Activated naive CD8-positive, alpha-beta T cell treated with anti-CD3 and anti-CD28 coated beads, Interleukin-2, amount 50 U/mL, for 24 hours (primary cell): ENCODE measurements at regions not wholly inside any gene's neighbourhood (a gene's known extent, or its start where the extent isn't known, plus 50 kb on each side); places are given as distances from the start of the nearest gene placed in this dataset.
"Not testable (repeated sequence)": the region's sequence is repeated elsewhere in the genome, so short reads cannot be mapped to it uniquely, and the experiment has no call there.

Experiments used
- ATAC-seq: fragments of 150-1000 bp; cut with Tn5 transposase; one replicate; pipeline ENCODE4 v1.10.0; 2021
- DNase-seq: peaks from one replicate; pipeline ENCODE4 v3.0.0; 2021
- H3K27ac Mint-ChIP-seq: one replicate; pipeline ENCODE4 v1.8.0; 2021; ENCODE audit warnings: mild to moderate bottlenecking, mixed read lengths
- H3K27me3 Mint-ChIP-seq: one replicate; pipeline ENCODE4 v1.8.0; 2021; ENCODE audit warnings: mixed read lengths
- H3K36me3 Mint-ChIP-seq: one replicate; pipeline ENCODE4 v1.8.0; 2021; ENCODE audit warnings: low read depth, mixed read lengths
- H3K4me1 Mint-ChIP-seq: one replicate; pipeline ENCODE4 v1.8.0; 2021; ENCODE audit warnings: mixed read lengths
- H3K4me3 Mint-ChIP-seq: one replicate; pipeline ENCODE4 v1.8.0; 2021; ENCODE audit warnings: mild to moderate bottlenecking, moderate library complexity, mixed read lengths
- H3K9me3 Mint-ChIP-seq: one replicate; pipeline ENCODE4 v1.8.0; 2021; ENCODE audit warnings: mixed read lengths

- Mint-ChIP-seq H3K27me3 (no peaks in the 10 kb centered on the region), H3K27ac (peak overlapping the region; percentile 94), H3K4me3 (peak overlapping the region; percentile 74), H3K36me3 (no peaks in the 10 kb centered on the region), H3K9me3 (no peaks in the 10 kb centered on the region), H3K4me1 (peaks cover 39% of the 10 kb centered on the region)
- ATAC-seq (no peak), DNase-seq (no peak)
Observed at GRCh38 chrX:9286234-9286633, 178.6 kb upstream of the TBL1X start.

DNA sequence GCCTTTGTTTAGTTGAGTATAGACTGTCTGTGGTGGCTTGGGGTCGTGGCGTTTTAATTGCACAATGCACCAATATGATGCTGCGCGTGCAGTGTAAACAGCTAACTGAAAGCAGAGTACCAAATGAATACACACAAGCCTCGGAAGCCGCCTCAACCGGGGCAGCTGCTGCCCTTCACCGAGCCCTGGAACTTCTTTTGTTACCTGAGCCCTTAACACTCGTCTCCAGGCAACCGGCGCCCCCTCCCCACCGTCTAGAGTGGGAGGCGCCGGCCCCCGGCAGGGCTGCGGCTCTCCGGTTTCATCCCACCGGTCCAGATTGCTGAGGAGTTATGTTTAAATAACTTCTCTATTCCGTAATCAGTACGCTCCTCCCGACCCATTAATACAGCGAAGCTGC is 173.2 kb upstream of the TBL1X start:
- H3K36me3 Mint-ChIP-seq = no peaks in the 10 kb centered on the region
- H3K4me3 Mint-ChIP-seq = no peak overlapping the region
- no peaks in the 10 kb centered on the region for H3K9me3 Mint-ChIP-seq
- H3K27ac Mint-ChIP-seq = no peak overlapping the region
- DNase-seq (no peak), ATAC-seq (no peak)
- H3K27me3 Mint-ChIP-seq = peaks cover 8% of the 10 kb centered on the region
- peaks cover 12% of the 10 kb centered on the region for H3K4me1 Mint-ChIP-seq

DNA sequence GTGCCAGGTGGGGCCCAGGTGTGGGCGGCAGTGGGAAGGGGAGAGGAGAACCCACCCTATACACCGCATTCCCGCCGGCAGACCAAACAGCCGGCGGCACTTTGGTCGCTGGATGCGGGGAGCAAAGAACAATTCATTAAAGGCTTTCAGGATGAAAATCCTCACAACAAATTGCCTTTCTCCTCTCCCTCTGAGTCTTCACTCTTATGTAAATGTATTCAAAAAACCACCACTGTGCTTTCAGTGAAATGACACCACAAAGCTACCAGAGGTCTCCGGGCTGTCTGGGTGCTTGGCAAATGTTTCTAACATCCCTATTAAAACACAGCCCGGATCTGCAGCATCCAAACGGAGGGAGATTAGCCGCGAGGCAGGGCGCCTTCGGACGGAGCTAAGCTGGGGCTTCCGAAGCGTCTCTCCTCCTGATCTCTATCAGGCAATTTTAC is 171.8 kb upstream of the TBL1X start:
- no peaks in the 10 kb centered on the region for H3K36me3 Mint-ChIP-seq
- no peak for DNase-seq
- no peaks in the 10 kb centered on the region for H3K9me3 Mint-ChIP-seq
- no peak for ATAC-seq
- H3K27me3 Mint-ChIP-seq = peaks cover 8% of the 10 kb centered on the region
- H3K4me3 Mint-ChIP-seq = no peak overlapping the region
- H3K4me1 Mint-ChIP-seq = peaks cover 12% of the 10 kb centered on the region
- H3K27ac Mint-ChIP-seq = no peak overlapping the region

DNA sequence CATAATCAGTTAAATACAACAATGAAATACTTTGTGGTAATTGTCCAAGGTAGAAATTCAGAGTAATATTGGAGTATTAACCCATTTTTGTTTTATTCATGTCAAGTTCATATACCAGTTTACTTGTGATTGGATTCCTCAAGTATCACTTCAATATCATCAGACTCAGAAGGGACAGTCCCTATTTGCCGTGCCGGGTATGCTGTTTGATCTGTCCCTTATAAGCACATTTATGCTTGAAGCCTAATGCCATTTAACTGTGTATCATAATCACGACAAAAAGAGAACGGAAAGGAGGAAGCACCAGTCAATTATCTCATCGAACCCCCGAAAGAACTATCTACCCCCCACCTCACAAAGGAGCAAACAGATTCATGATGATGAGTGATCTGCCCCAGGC is 171.0 kb upstream of the TBL1X start:
- peaks cover 14% of the 10 kb centered on the region for H3K4me1 Mint-ChIP-seq
- H3K27ac Mint-ChIP-seq = no peak overlapping the region
- no peak overlapping the region for H3K4me3 Mint-ChIP-seq
- DNase-seq (no peak), ATAC-seq (no peak)
- H3K36me3 Mint-ChIP-seq = no peaks in the 10 kb centered on the region
- H3K27me3 Mint-ChIP-seq = peaks cover 8% of the 10 kb centered on the region
- H3K9me3 Mint-ChIP-seq = no peaks in the 10 kb centered on the region

- Mint-ChIP-seq H3K36me3 (no peaks in the 10 kb centered on the region), H3K9me3 (no peaks in the 10 kb centered on the region), H3K27me3 (peaks cover 8% of the 10 kb centered on the region), H3K4me1 (peaks cover 12% of the 10 kb centered on the region), H3K4me3 (no peak overlapping the region), H3K27ac (no peak overlapping the region)
- no peak for DNase-seq
- ATAC-seq = no peak
Observed at GRCh38 chrX:9295551-9295950, 169.3 kb upstream of the TBL1X start.

GRCh38 chrX:9298221-9298620 is 166.6 kb upstream of the TBL1X start:
- Mint-ChIP-seq H3K27me3 (peaks cover 5% of the 10 kb centered on the region), H3K4me3 (no peak overlapping the region), H3K27ac (no peak overlapping the region), H3K9me3 (no peaks in the 10 kb centered on the region), H3K4me1 (peaks cover 9% of the 10 kb centered on the region), H3K36me3 (no peaks in the 10 kb centered on the region)
- no peak for DNase-seq
- ATAC-seq = no peak

GRCh38 chrX:9299681-9300080 is 165.2 kb upstream of the TBL1X start:
- H3K9me3 Mint-ChIP-seq, ATAC-seq, H3K27me3 Mint-ChIP-seq, H3K36me3 Mint-ChIP-seq, H3K4me3 Mint-ChIP-seq, H3K27ac Mint-ChIP-seq, DNase-seq, H3K4me1 Mint-ChIP-seq: not testable (repeated sequence)

DNA sequence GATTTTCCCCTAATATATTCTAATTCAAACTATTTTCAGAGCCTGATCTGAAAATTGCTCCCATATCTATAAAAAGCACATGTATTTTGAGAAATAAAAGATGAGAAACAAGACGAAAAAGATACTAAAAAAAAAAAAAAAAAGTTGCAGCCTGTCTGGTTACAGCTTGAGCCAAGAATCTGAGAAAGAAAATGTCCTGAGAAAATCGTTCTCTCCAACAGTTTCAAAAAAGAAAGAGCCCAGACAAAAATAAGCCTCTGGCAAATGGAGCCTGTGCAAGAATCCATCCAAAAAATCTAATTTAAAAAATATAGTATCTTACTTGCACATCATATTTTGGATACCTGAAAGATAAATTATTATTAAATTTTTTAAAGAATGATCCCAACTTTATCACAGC is 163.0 kb upstream of the TBL1X start:
- Mint-ChIP-seq H3K27me3 (no peaks in the 10 kb centered on the region), H3K27ac (no peak overlapping the region), H3K36me3 (no peaks in the 10 kb centered on the region), H3K4me3 (no peak overlapping the region), H3K4me1 (peaks cover 2% of the 10 kb centered on the region), H3K9me3 (no peaks in the 10 kb centered on the region)
- ATAC-seq (no peak), DNase-seq (no peak)

DNA sequence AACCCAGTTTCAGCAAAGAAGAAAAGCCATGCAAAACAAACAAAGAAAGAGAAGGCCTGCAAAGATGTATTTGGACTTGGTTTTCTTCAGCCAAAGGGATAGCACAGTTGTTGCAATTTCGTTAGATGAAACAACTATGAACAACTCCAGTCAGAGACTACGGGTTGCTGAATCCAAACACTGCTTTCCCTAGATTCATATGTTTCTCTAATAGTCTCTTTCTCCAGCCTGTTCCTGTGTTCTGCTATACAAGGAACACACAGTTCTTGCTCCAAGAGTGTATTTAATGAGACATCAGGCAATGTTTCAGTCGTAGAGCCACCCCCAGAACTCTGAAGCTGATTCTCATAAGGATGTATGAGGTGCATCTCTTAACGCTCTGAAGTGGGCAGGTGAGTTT is 162.5 kb upstream of the TBL1X start:
- Mint-ChIP-seq H3K4me1 (peaks cover 2% of the 10 kb centered on the region), H3K27me3 (no peaks in the 10 kb centered on the region), H3K4me3 (no peak overlapping the region), H3K36me3 (no peaks in the 10 kb centered on the region), H3K9me3 (no peaks in the 10 kb centered on the region), H3K27ac (no peak overlapping the region)
- ATAC-seq = no peak
- no peak for DNase-seq

- H3K4me1 Mint-ChIP-seq = peaks cover 6% of the 10 kb centered on the region
- H3K9me3 Mint-ChIP-seq = no peaks in the 10 kb centered on the region
- no peak overlapping the region for H3K4me3 Mint-ChIP-seq
- DNase-seq = no peak
- H3K27me3 Mint-ChIP-seq = no peaks in the 10 kb centered on the region
- no peaks in the 10 kb centered on the region for H3K36me3 Mint-ChIP-seq
- H3K27ac Mint-ChIP-seq = no peak overlapping the region
- ATAC-seq = no peak
Observed at GRCh38 chrX:9308426-9308825, 156.4 kb upstream of the TBL1X start.

DNA sequence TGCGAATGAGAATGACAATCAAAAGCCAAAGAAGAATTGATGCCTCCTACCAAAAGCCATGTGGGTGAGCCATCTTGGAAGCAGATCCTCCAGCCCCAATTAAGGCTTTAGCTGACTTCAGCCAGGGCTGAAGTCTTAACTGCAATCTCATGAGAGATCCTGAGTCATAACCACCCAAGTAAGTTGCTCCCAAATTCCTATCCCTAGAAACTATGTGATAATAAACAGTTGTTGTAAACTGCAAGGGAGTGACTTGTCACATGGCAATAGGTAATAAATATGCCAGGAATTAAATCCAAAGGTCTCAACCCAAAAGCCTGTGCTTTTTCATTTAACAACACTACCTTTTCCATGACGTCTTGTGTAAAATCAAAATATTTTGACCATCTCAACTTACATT is 154.2 kb upstream of the TBL1X start:
- Mint-ChIP-seq H3K27ac (no peak overlapping the region), H3K4me1 (peaks cover 13% of the 10 kb centered on the region), H3K27me3 (no peaks in the 10 kb centered on the region), H3K36me3 (no peaks in the 10 kb centered on the region), H3K9me3 (no peaks in the 10 kb centered on the region), H3K4me3 (no peak overlapping the region)
- no peak for ATAC-seq
- no peak for DNase-seq

- Mint-ChIP-seq H3K4me1 (peaks cover 13% of the 10 kb centered on the region), H3K27me3 (no peaks in the 10 kb centered on the region), H3K4me3 (no peak overlapping the region), H3K27ac (no peak overlapping the region), H3K9me3 (no peaks in the 10 kb centered on the region), H3K36me3 (no peaks in the 10 kb centered on the region)
- ATAC-seq (no peak), DNase-seq (no peak)
Observed at GRCh38 chrX:9311421-9312160, 153.3 kb upstream of the TBL1X start.

DNA sequence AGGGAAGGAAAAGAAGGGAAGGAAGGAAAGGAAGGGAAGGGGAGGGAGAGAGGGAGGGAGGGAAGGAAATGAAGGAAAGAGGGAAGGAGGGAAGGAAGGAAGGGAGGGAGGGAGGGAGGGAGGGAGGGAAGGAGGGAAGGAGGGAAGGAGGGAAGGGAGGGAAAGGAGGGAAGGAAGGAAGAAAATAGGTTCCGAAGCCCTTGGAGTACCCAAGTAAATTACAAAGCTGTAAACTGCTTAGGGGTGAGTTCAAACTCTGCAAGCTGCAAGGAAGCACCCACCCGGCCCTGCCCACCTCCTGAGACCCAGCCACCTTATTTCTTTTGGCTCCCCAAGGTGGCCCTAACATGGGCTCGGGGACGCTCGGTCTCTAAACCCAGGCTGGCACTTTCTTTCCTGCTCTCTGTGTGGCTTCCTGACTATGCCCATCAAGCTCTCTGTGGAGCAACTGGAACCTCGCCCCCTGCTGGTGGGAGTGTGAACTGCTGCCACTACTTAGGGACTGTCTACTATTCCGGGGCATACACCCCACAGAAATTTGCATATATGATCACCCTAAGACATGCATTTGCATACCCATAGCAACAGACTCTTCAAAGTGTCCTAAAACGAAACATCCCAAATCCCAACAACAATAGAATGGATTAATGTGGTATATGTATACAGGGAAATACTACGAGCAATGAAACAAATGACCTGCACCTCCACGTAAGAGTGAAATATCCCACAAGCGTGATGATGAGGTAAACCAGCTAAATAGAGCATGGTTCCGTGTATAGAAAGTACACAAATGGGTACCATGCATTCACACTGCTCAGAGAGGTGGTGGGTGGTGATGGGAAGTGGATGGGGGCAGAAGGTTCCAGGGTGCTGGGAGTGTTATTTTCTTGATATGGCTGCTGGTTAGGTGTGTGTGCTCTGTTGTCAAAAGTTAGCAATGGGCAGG is 151.7 kb upstream of the TBL1X start:
- DNase-seq (peak; percentile 77), ATAC-seq (peak; percentile 79)
- H3K27me3 Mint-ChIP-seq = no peaks in the 10 kb centered on the region
- no peaks in the 10 kb centered on the region for H3K9me3 Mint-ChIP-seq
- H3K4me3 Mint-ChIP-seq = no peak overlapping the region
- H3K36me3 Mint-ChIP-seq = no peaks in the 10 kb centered on the region
- peaks cover 22% of the 10 kb centered on the region for H3K4me1 Mint-ChIP-seq
- peak overlapping the region; percentile 42 for H3K27ac Mint-ChIP-seq

GRCh38 chrX:9315086-9315485 is 149.8 kb upstream of the TBL1X start:
- peaks cover 2% of the 10 kb centered on the region for H3K27me3 Mint-ChIP-seq
- ATAC-seq = no peak
- no peak overlapping the region for H3K4me3 Mint-ChIP-seq
- H3K27ac Mint-ChIP-seq = no peak overlapping the region
- DNase-seq = no peak
- no peaks in the 10 kb centered on the region for H3K9me3 Mint-ChIP-seq
- peaks cover 25% of the 10 kb centered on the region for H3K4me1 Mint-ChIP-seq
- no peaks in the 10 kb centered on the region for H3K36me3 Mint-ChIP-seq

DNA sequence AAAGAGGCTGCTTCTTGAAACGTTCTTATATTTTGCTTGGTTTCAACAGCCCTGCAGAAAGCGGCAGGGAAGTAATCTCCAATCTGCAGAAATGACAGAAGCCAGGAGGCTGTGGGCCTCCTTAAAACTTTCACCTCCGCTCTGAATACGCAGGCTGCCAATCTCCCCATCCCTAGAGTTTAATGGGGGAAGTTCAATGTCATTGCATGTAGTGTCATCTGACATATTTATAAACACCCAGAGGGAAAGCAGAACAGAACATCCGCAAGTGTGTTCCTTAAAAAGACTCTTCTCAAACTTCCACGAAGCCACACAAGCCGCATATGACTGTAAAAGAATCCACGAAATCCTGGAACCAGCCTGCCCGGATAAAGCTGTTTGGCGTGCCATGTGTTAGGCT is 148.8 kb upstream of the TBL1X start:
- H3K27ac Mint-ChIP-seq = no peak overlapping the region
- no peaks in the 10 kb centered on the region for H3K9me3 Mint-ChIP-seq
- no peaks in the 10 kb centered on the region for H3K36me3 Mint-ChIP-seq
- peaks cover 26% of the 10 kb centered on the region for H3K4me1 Mint-ChIP-seq
- ATAC-seq = no peak
- H3K4me3 Mint-ChIP-seq = no peak overlapping the region
- no peak for DNase-seq
- H3K27me3 Mint-ChIP-seq = peaks cover 2% of the 10 kb centered on the region
